Fibroblast of upper back skin (primary cell): ENCODE measurements at regions not wholly inside any gene's neighbourhood (a gene's known extent, or its start where the extent isn't known, plus 50 kb on each side); places are given as distances from the start of the nearest gene placed in this dataset.

ENCODE experiments used
- DNase-seq: peaks from one replicate; pipeline ENCODE4 v3.0.0-alpha.2; 2013

- DNase-seq = no peak
Measured at GRCh38 chr13:85535316-85536084, 263.7 kb downstream of the SLITRK6 start.

GRCh38 chr13:85533911-85534310, 265.3 kb downstream of the SLITRK6 start:
- no peak for DNase-seq

- DNase-seq = peak; percentile 34
Measured at GRCh38 chr13:85529218-85529594, 270.0 kb downstream of the SLITRK6 start.

DNA sequence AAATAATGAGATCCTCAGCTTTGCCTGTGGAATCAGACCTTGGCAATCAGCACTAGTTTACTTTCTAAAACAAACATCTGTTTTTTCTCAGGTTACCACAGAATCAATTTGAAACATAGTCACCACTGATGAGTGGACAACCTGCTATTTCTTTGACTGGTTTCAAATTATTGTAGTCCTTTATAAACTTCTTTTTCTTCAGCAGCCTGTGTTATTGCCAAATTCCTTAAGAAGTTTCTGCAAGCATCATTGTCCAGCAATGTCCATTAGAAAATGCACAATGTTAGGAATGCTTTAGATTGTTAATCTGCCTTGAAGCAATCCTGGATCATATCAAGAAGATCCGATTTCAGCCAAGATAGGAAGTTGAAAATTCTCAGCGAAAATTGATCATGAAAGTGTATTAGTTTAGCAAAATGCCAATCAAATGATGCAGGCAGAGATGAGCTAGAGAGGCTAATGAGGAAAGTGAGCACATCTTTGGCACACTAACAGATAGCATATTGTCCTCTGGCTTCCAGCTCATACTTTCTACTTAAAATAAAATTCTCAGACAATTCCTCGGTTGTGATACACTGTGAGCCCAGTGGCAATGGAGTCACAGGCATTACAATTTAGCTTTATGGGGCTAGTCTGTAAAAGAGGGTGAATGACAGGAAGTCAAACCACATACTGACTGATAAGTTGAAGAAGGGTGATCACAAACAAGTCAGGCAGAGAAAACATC, 270.6 kb downstream of the SLITRK6 start:
- peak; percentile 88 for DNase-seq

DNA sequence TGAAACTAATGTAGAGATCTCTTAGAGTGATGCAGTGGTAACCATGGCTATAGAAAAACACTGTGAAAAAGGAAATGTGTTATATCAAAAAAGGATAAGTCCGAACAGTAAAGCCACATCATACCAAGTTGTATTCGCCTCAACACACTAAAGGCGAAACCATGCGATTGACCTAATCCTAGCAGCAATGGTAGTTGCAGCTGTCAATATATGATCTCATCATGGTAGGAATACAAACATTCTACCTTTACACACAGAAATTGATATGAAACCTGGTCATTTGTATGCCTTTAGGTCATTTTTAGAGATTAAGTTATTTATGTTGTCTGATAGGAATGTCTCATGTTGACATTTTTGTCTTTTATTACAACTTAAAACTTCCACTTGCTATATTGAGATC, 271.9 kb downstream of the SLITRK6 start:
- no peak for DNase-seq

- no peak for DNase-seq
Measured at GRCh38 chr13:85525411-85525810, 273.8 kb downstream of the SLITRK6 start.

- no peak for DNase-seq
Measured at GRCh38 chr13:85521657-85522056, 277.6 kb downstream of the SLITRK6 start.

GRCh38 chr13:85520445-85520844, 278.8 kb downstream of the SLITRK6 start:
- DNase-seq = no peak

DNA sequence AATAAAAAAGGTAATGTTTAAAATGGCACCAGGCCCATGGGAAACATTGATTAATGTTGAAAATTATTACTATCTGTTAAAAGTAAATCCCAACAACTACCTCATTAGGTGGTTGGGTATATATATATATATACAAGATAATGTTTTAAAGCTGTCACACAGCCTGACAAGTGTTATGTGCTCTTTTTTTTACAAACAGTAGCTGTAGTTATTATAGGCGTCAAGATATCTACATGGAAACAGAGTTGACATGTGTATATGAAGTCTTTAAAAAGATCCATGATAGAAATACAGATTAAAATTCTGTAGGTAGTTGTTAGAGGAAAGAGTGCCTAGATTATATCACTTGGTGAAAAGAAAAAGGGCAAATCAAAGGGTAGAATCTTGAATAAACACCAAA, 279.9 kb downstream of the SLITRK6 start:
- DNase-seq = no peak

DNA sequence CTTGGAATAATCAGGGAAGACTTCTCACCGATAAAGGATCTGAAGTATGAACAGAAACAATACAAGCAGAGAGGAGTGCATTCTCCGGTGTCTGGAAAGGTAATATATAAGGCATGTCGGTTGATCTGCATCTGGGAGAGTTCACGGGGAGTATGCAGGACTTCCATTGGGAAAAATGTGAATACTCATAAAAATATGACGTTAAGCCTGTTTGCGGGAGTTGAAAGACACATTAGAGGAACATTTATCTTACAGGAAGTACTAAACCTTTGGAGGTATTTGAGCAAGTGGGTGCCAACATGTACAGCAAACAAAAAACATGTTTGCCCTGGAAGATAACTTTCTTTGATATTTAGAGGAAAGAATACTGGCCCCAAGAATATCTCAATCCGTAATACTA, 286.8 kb downstream of the SLITRK6 start:
- DNase-seq = peak; percentile 64

GRCh38 chr13:85509512-85509911, 289.7 kb downstream of the SLITRK6 start:
- peak; percentile 67 for DNase-seq

DNA sequence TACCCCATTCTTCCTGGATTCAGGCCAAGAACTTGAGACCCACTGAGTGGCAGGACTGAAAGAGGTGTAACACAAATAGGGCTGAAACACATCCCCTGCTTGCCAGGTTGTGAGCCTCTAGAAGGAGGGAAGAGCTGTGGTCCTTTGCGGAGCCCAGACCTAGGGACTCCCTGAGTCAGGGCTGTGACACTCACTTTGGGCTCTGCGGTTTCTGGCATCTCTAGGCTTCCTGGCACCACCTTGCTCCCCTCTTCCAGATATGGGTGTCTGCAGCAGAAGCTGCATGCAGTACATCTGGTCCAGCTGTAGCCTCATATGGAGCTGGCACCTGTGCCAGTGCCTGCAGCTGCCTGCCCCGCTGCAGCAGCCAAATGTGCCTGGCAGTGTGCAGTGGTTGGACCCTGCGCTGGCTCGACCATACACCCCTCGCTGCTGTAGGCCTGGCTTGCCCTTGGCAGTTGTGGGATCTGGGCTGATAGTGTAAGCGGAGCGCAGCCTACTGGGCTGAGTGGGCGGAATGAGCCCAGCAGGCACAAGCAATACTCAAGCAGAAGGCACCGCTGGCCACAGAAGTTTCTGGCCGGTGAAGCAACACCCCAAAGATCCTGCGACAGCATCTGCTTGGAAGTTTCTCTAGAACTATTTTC, 290.4 kb downstream of the SLITRK6 start:
- DNase-seq = no peak

DNA sequence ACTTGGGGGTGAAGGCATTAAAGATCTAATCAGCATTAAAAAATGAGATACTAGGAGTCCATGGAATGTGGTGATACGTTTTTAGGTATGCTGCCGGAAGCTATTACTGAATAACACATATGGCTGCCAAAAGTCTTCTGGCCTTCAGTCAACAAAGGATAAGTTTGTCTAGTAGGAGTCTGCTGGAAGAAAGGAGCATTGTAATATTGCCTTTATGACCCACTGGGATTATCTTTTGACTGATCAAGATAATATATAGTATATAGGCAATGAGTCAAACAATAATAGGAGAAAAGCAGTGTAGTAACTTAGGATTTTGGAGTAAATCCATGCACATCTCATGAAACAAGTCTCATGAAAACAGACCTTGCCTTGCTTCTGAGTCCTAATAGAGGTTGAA, 295.4 kb downstream of the SLITRK6 start:
- peak; percentile 95 for DNase-seq

DNA sequence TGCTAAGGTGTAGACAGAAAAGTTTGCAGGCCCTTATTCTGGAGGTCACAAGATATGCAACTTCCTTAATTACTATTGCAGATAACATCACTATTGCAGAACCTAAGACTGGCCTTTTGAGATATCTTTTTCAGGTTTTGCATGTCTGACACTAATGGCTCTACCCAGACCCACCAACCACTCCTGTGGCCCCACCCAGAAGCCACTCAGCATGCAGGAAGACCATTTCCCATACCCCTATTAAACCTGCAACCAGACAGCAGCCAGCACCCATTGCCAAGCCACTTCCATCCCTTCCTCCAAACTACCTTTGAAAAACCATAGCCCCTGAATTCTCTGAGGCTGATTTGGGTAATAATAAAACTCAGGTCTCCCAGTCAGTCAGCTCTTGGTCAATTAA, 297.6 kb downstream of the SLITRK6 start:
- DNase-seq = no peak

- DNase-seq = no peak
Measured at GRCh38 chr13:85500696-85501256, 298.4 kb downstream of the SLITRK6 start.

DNA sequence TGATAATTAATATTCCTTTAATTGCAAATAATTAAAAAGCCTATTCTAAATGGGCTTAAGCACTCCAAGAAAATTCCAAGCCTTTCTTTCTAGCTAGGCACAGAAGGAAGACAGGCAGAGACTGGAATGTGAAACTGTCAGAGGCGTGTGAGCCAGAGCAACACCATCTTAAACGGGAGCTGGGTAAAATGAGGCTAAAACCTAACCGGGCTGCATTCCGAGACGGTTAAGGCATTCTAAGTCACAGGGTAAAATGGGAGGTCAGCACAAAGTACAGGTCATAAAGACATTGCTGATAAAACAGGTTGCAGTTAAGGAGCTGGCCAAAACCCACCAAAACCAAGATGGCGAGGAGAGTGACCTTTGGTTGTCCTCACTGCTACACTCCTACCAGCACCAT, 300.4 kb downstream of the SLITRK6 start:
- no peak for DNase-seq

- DNase-seq = peak; percentile 98
Measured at GRCh38 chr13:85497652-85498051, 301.6 kb downstream of the SLITRK6 start.

GRCh38 chr13:85492283-85492682, 306.9 kb downstream of the SLITRK6 start:
- DNase-seq = no peak

DNA sequence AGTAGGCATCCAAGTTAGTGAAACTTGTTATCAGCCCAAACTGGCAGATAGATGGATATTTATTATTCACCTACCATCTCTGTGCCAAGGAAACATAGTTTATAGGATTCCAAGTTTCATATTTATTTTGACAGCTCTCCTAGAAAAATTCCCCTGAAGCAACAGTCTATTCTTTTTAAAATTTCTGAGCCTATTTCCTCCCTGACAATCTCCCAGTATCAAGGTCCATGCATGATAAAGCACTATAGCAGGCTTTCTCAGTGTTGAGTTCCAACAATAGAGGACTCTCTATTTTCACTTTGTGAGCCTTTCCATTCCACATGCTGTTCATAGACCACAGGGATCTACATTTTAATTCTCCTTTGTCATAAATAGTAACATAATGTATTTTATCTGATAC, 312.6 kb downstream of the SLITRK6 start:
- no peak for DNase-seq

- peak; percentile 2 for DNase-seq
Measured at GRCh38 chr13:85473144-85473543, 326.1 kb downstream of the SLITRK6 start.

- no peak for DNase-seq
Measured at GRCh38 chr13:85469320-85469719, 329.9 kb downstream of the SLITRK6 start.

- DNase-seq = no peak
Measured at GRCh38 chr13:85462792-85463425, 336.3 kb downstream of the SLITRK6 start.

DNA sequence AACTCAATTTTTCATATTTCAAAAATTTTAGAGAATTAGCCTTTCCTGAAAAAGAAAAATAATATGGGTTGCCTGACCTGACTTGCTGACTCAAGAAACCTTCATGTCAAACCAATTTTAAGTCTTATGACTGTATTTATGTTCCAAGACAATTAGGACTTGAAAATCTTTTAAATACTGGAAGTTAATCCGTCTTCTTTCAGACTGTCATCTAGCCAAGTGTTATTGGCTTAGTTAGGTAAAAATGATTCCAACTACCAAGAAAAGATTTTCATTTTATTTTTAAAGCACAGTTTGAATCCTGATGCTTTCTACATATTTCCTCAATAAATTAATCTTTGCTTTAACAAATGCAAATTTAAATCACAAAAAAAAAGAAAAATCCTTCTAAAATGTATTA, 337.6 kb downstream of the SLITRK6 start:
- no peak for DNase-seq
